ENCODE measurements at regions not wholly inside any gene's neighbourhood (a gene's known extent, or its start where the extent isn't known, plus 50 kb on each side); places are given as distances from the start of the nearest gene placed in this dataset.
"Not testable (repeated sequence)": the region's sequence is repeated elsewhere in the genome, so short reads cannot be mapped to it uniquely, and the experiment has no call there.

- Mint-ChIP-seq H3K27ac (no peak overlapping the region), H3K9me3 (no peaks in the 10 kb centered on the region), H3K36me3 (ENCODE audit: low read depth) (no peaks in the 10 kb centered on the region), H3K27me3 (ENCODE audit: low read depth) (no peaks in the 10 kb centered on the region), H3K4me3 (ENCODE audit: low read depth) (no peak overlapping the region), H3K4me1 (ENCODE audit: low read depth) (no peaks in the 10 kb centered on the region)
- intact Hi-C loops (cut with micrococcal nuclease) = no loop called here
- no peak for DNase-seq (ENCODE audit: low spot score)
Measured at GRCh38 chr1:219085988-219086387, 87.7 kb upstream of the LYPLAL1 start.

DNA sequence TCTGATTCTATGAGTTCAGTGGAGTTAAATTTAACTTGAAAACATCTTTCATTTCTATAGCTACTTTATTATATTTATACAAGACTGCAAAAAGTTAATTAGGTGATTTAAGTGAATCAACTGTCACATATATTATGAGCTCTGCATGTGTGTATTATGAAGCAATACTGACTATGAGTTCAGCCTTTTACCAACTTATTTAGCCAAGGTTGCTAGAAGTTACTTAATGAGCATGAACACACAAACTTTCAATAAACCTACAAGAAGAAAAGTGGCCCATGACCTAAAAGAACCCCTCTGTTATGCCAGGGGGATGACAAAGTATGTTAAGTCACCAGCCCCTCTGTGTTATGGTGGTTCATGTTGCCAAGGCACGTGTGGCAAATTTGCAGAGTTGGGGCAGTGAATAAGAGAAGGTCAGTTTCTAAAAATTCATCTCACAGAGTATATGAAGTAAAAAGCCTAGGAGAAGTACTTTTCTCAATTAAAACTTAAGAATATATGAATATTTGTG is 86.7 kb upstream of the LYPLAL1 start:
- Mint-ChIP-seq H3K4me1 (ENCODE audit: low read depth) (no peaks in the 10 kb centered on the region), H3K9me3 (no peaks in the 10 kb centered on the region), H3K4me3 (ENCODE audit: low read depth) (no peak overlapping the region), H3K27me3 (ENCODE audit: low read depth) (no peaks in the 10 kb centered on the region), H3K36me3 (ENCODE audit: low read depth) (no peaks in the 10 kb centered on the region), H3K27ac (no peak overlapping the region)
- intact Hi-C loops (cut with micrococcal nuclease) = no loop called here
- no peak for DNase-seq (ENCODE audit: low spot score)

GRCh38 chr1:219088778-219089557 is 84.7 kb upstream of the LYPLAL1 start:
- Mint-ChIP-seq H3K9me3 (no peaks in the 10 kb centered on the region), H3K27ac (no peak overlapping the region), H3K27me3 (ENCODE audit: low read depth) (no peaks in the 10 kb centered on the region), H3K4me1 (ENCODE audit: low read depth) (no peaks in the 10 kb centered on the region), H3K4me3 (ENCODE audit: low read depth) (no peak overlapping the region), H3K36me3 (ENCODE audit: low read depth) (no peaks in the 10 kb centered on the region)
- intact Hi-C loops (cut with micrococcal nuclease) = no loop called here
- DNase-seq (ENCODE audit: low spot score) = no peak

- Mint-ChIP-seq H3K9me3 (no peaks in the 10 kb centered on the region), H3K27me3 (ENCODE audit: low read depth) (no peaks in the 10 kb centered on the region), H3K4me3 (ENCODE audit: low read depth) (no peak overlapping the region), H3K36me3 (ENCODE audit: low read depth) (no peaks in the 10 kb centered on the region), H3K4me1 (ENCODE audit: low read depth) (no peaks in the 10 kb centered on the region), H3K27ac (no peak overlapping the region)
- intact Hi-C loops (cut with micrococcal nuclease) = loop anchor here (5.0 kb wide), 1 partner anchor 848 kb away; no protein-coding TSS in a partner anchor
- DNase-seq (ENCODE audit: low spot score) = no peak
Measured at GRCh38 chr1:219090607-219091006, 83.1 kb upstream of the LYPLAL1 start.

DNA sequence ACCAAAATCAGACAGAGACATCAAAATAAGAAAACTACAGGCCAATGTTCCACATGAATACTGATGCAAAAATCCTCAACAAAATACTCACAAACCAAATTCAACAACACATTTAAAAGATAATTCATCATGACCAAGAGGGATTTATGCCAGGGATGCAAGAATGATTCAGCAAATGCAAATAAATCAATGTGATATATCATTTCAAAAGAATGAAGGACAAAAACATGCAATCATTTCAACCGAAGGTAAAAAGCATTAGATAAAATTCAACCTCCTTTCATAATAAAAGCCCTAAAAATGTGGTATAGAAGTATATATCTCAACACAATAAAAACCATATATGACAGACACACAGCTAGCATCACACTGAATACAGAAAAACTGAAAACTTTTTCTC is 81.5 kb upstream of the LYPLAL1 start:
- no peaks in the 10 kb centered on the region for H3K9me3 Mint-ChIP-seq
- H3K36me3 Mint-ChIP-seq (ENCODE audit: low read depth) = no peaks in the 10 kb centered on the region
- no peaks in the 10 kb centered on the region for H3K4me1 Mint-ChIP-seq (ENCODE audit: low read depth)
- no peak overlapping the region for H3K4me3 Mint-ChIP-seq (ENCODE audit: low read depth)
- no peak overlapping the region for H3K27ac Mint-ChIP-seq
- no peaks in the 10 kb centered on the region for H3K27me3 Mint-ChIP-seq (ENCODE audit: low read depth)
- DNase-seq (ENCODE audit: low spot score) = no peak
- intact Hi-C loops (cut with micrococcal nuclease) = loop anchor here (5.0 kb wide), 1 partner anchor 850 kb away; no protein-coding TSS in a partner anchor

DNA sequence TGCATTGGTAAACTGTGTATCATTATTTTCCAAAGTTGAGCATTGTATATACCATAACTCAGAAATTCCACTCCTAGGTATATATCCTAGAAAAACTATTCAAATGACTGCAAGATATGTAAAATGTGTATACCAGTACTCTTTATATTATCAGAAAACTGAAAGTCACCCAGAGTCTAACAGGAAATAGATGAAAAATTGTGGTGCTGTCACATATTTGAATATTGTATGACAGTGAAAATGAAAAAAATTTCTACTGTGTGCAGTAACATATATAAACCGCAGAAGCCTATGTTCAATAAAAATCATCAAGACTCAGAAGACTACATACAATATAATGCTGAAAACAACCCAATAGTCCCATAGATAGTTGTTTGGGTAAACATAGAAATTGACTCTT is 74.4 kb upstream of the LYPLAL1 start:
- no peaks in the 10 kb centered on the region for H3K36me3 Mint-ChIP-seq (ENCODE audit: low read depth)
- no peaks in the 10 kb centered on the region for H3K27me3 Mint-ChIP-seq (ENCODE audit: low read depth)
- H3K4me3 Mint-ChIP-seq (ENCODE audit: low read depth) = no peak overlapping the region
- DNase-seq (ENCODE audit: low spot score) = no peak
- no peaks in the 10 kb centered on the region for H3K9me3 Mint-ChIP-seq
- H3K4me1 Mint-ChIP-seq (ENCODE audit: low read depth) = no peaks in the 10 kb centered on the region
- intact Hi-C loops (cut with micrococcal nuclease) = no loop called here
- no peak overlapping the region for H3K27ac Mint-ChIP-seq

DNA sequence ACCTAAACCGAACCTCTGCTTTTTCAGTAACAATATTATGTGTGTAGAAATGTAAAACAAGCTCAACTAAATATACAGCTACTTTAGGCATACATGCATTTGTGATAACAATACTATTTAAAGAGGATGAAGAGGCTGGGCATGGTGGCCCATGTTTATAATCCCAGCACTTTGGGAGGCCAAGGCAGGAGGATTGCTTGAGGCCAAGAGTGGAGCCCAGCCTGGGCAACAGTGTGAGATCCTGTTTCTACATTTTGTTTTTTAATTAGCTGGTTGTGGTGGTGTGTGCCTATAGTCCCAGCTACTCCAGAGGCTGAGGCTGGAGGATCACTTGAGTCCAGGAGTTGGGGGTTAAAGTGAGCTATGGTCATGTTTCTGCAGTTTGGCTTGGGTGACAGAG is 73.6 kb upstream of the LYPLAL1 start:
- H3K27ac Mint-ChIP-seq = no peak overlapping the region
- no peak for DNase-seq (ENCODE audit: low spot score)
- intact Hi-C loops (cut with micrococcal nuclease) = no loop called here
- no peaks in the 10 kb centered on the region for H3K36me3 Mint-ChIP-seq (ENCODE audit: low read depth)
- H3K27me3 Mint-ChIP-seq (ENCODE audit: low read depth) = no peaks in the 10 kb centered on the region
- no peak overlapping the region for H3K4me3 Mint-ChIP-seq (ENCODE audit: low read depth)
- H3K9me3 Mint-ChIP-seq = no peaks in the 10 kb centered on the region
- no peaks in the 10 kb centered on the region for H3K4me1 Mint-ChIP-seq (ENCODE audit: low read depth)

GRCh38 chr1:219102466-219102865 is 71.2 kb upstream of the LYPLAL1 start:
- H3K27me3 Mint-ChIP-seq (ENCODE audit: low read depth); intact Hi-C loops (cut with micrococcal nuclease); DNase-seq (ENCODE audit: low spot score); H3K36me3 Mint-ChIP-seq (ENCODE audit: low read depth); H3K4me1 Mint-ChIP-seq (ENCODE audit: low read depth); H3K9me3 Mint-ChIP-seq; H3K4me3 Mint-ChIP-seq (ENCODE audit: low read depth); H3K27ac Mint-ChIP-seq: not testable (repeated sequence)

DNA sequence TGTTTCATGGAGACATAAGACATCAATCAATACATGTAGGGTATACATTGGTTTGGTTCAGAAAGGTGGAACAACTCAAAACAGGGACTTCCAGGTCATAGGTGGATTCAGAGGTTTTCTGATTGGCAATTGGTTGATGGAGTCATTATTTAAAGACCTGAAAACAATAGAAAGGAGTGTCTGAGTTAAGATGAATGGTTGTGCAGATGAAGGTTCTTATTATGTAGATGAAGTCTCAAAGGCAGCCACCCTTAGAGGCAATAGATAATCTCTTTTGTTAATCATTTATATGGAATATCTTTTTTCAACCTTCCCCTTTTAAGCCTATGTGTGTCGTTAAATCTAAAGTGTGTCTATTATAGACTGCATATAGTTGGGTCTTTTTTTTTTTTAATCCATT is 67.8 kb upstream of the LYPLAL1 start:
- Mint-ChIP-seq H3K4me3 (ENCODE audit: low read depth) (no peak overlapping the region), H3K36me3 (ENCODE audit: low read depth) (no peaks in the 10 kb centered on the region), H3K4me1 (ENCODE audit: low read depth) (no peaks in the 10 kb centered on the region), H3K27me3 (ENCODE audit: low read depth) (no peaks in the 10 kb centered on the region), H3K9me3 (peaks cover 10% of the 10 kb centered on the region), H3K27ac (no peak overlapping the region)
- DNase-seq (ENCODE audit: low spot score) = no peak
- intact Hi-C loops (cut with micrococcal nuclease) = no loop called here

GRCh38 chr1:219109424-219110018 is 64.2 kb upstream of the LYPLAL1 start:
- intact Hi-C loops (cut with micrococcal nuclease) = no loop called here
- Mint-ChIP-seq H3K4me1 (ENCODE audit: low read depth) (no peaks in the 10 kb centered on the region), H3K27ac (no peak overlapping the region), H3K27me3 (ENCODE audit: low read depth) (no peaks in the 10 kb centered on the region), H3K9me3 (peaks cover 26% of the 10 kb centered on the region), H3K4me3 (ENCODE audit: low read depth) (no peak overlapping the region), H3K36me3 (ENCODE audit: low read depth) (no peaks in the 10 kb centered on the region)
- no peak for DNase-seq (ENCODE audit: low spot score)

- Mint-ChIP-seq H3K4me1 (ENCODE audit: low read depth) (no peaks in the 10 kb centered on the region), H3K4me3 (ENCODE audit: low read depth) (no peak overlapping the region), H3K36me3 (ENCODE audit: low read depth) (no peaks in the 10 kb centered on the region), H3K27me3 (ENCODE audit: low read depth) (no peaks in the 10 kb centered on the region), H3K9me3 (peaks cover 26% of the 10 kb centered on the region), H3K27ac (no peak overlapping the region)
- no peak for DNase-seq (ENCODE audit: low spot score)
- intact Hi-C loops (cut with micrococcal nuclease) = no loop called here
Measured at GRCh38 chr1:219113261-219113660, 60.4 kb upstream of the LYPLAL1 start.

DNA sequence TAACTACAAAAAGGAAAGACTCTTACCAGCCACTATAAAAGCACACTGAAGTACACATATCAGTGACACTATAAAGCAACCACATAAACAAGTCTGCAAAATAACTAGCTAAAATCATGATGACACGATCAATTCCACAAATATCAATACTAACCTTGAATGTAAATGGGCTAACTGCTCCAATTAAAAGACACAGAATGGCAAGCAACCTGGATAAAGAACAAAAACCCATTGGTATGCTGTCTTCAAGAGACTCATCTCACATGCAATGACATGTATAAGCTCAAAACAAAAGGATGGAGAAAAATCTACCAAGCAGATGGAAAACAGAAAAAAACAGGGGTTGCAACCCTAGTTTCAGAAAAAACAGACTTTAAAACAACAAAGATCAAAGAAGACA is 59.7 kb upstream of the LYPLAL1 start:
- intact Hi-C loops (cut with micrococcal nuclease) = no loop called here
- Mint-ChIP-seq H3K4me3 (ENCODE audit: low read depth) (no peak overlapping the region), H3K36me3 (ENCODE audit: low read depth) (no peaks in the 10 kb centered on the region), H3K27ac (no peak overlapping the region), H3K4me1 (ENCODE audit: low read depth) (no peaks in the 10 kb centered on the region), H3K9me3 (peaks cover 22% of the 10 kb centered on the region), H3K27me3 (ENCODE audit: low read depth) (no peaks in the 10 kb centered on the region)
- no peak for DNase-seq (ENCODE audit: low spot score)

- intact Hi-C loops (cut with micrococcal nuclease) = no loop called here
- Mint-ChIP-seq H3K27ac (no peak overlapping the region), H3K36me3 (ENCODE audit: low read depth) (no peaks in the 10 kb centered on the region), H3K27me3 (ENCODE audit: low read depth) (no peaks in the 10 kb centered on the region), H3K4me3 (ENCODE audit: low read depth) (no peak overlapping the region), H3K4me1 (ENCODE audit: low read depth) (no peaks in the 10 kb centered on the region), H3K9me3 (no peaks in the 10 kb centered on the region)
- DNase-seq (ENCODE audit: low spot score) = no peak
Measured at GRCh38 chr1:219119839-219120238, 53.8 kb upstream of the LYPLAL1 start.
